WTC11 (cell line): ENCODE measurements at regions not wholly inside any gene's neighbourhood (a gene's known extent, or its start where the extent isn't known, plus 50 kb on each side); places are given as distances from the start of the nearest gene placed in this dataset.

Experiments
- ESRRA ChIP-seq: sonication (generic); formaldehyde crosslinking; IDR thresholded peaks from 2 replicates; pipeline ENCODE4 v1.8.1; 2022; ENCODE audit warnings: mild to moderate bottlenecking, missing genetic modification reagents, borderline replicate concordance
- JUN ChIP-seq: sonication (generic); formaldehyde crosslinking; IDR thresholded peaks from 2 replicates; pipeline ENCODE4 v1.8.0; 2023; ENCODE audit warnings: mild to moderate bottlenecking, missing genetic modification reagents
- NFE2L1 ChIP-seq: sonication (generic); formaldehyde crosslinking; IDR thresholded peaks from 2 replicates; pipeline ENCODE4 v1.8.1; 2023; ENCODE audit warnings: missing genetic modification reagents
- TF ChIP-seq, protein P1 (sequence below): sonication (generic); formaldehyde crosslinking; IDR thresholded peaks from 2 replicates; pipeline ENCODE4 v1.8.1; 2023; ENCODE audit warnings: mild to moderate bottlenecking, missing genetic modification reagents, moderate library complexity
- TF ChIP-seq, protein P2 (sequence below): sonication (generic); formaldehyde crosslinking; IDR thresholded peaks from 2 replicates; pipeline ENCODE4 v1.8.1; 2022; ENCODE audit warnings: mild to moderate bottlenecking, missing genetic modification reagents, moderate library complexity, borderline replicate concordance
- TF ChIP-seq, protein P3 (sequence below): sonication (generic); formaldehyde crosslinking; conservative IDR thresholded peaks from 2 replicates; pipeline ENCODE4 v1.8.1; 2023; ENCODE audit warnings: mild to moderate bottlenecking, low read depth, missing genetic modification reagents, moderate library complexity
- TF ChIP-seq, protein P4 (sequence below): sonication (generic); formaldehyde crosslinking; IDR thresholded peaks from 2 replicates; pipeline ENCODE4 v1.8.0; 2023; ENCODE audit warnings: missing genetic modification reagents, mild to moderate bottlenecking, borderline replicate concordance

DNA sequence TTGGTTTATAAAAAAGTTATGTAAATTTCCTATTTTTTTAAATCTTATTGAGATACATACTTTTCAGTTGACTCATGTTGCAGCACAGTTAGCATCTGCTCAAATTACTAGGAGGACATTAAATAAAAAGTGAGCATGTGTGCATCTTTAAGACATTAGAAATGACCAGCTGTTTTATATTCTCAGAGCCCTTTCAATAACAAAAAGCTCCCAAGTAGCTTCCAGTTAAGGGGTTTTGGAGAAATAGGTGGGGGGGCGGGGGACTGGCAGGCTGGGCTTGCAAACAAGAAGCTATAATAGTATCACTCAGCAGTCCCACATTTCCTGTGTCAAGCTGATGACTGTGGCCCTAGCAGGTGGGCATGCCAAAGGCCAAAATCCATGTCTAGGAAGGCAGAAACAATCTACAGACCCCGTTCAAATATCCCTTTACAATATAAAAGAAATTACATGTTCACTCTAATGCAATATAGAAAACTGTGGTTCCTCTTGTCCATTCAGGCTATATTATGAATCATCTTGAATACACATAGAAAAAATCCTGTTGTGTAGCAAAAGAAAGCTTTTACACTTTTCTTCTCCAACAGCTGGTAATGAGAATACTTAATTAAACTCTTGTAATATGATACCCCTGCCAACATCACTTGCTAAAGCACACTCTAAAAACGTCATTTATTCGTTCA, 1713.2 kb upstream of the SLC10A2 start:
- TF ChIP-seq, protein P1, sequence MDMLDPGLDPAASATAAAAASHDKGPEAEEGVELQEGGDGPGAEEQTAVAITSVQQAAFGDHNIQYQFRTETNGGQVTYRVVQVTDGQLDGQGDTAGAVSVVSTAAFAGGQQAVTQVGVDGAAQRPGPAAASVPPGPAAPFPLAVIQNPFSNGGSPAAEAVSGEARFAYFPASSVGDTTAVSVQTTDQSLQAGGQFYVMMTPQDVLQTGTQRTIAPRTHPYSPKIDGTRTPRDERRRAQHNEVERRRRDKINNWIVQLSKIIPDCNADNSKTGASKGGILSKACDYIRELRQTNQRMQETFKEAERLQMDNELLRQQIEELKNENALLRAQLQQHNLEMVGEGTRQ (CRISPR knock-in tag) = no peak
- TF ChIP-seq, protein P2, sequence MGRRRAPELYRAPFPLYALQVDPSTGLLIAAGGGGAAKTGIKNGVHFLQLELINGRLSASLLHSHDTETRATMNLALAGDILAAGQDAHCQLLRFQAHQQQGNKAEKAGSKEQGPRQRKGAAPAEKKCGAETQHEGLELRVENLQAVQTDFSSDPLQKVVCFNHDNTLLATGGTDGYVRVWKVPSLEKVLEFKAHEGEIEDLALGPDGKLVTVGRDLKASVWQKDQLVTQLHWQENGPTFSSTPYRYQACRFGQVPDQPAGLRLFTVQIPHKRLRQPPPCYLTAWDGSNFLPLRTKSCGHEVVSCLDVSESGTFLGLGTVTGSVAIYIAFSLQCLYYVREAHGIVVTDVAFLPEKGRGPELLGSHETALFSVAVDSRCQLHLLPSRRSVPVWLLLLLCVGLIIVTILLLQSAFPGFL (CRISPR knock-in tag) = no peak
- TF ChIP-seq JUN = no peak
- TF ChIP-seq, protein P3, sequence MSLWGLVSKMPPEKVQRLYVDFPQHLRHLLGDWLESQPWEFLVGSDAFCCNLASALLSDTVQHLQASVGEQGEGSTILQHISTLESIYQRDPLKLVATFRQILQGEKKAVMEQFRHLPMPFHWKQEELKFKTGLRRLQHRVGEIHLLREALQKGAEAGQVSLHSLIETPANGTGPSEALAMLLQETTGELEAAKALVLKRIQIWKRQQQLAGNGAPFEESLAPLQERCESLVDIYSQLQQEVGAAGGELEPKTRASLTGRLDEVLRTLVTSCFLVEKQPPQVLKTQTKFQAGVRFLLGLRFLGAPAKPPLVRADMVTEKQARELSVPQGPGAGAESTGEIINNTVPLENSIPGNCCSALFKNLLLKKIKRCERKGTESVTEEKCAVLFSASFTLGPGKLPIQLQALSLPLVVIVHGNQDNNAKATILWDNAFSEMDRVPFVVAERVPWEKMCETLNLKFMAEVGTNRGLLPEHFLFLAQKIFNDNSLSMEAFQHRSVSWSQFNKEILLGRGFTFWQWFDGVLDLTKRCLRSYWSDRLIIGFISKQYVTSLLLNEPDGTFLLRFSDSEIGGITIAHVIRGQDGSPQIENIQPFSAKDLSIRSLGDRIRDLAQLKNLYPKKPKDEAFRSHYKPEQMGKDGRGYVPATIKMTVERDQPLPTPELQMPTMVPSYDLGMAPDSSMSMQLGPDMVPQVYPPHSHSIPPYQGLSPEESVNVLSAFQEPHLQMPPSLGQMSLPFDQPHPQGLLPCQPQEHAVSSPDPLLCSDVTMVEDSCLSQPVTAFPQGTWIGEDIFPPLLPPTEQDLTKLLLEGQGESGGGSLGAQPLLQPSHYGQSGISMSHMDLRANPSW (CRISPR knock-in tag) = no peak
- TF ChIP-seq, protein P4, sequence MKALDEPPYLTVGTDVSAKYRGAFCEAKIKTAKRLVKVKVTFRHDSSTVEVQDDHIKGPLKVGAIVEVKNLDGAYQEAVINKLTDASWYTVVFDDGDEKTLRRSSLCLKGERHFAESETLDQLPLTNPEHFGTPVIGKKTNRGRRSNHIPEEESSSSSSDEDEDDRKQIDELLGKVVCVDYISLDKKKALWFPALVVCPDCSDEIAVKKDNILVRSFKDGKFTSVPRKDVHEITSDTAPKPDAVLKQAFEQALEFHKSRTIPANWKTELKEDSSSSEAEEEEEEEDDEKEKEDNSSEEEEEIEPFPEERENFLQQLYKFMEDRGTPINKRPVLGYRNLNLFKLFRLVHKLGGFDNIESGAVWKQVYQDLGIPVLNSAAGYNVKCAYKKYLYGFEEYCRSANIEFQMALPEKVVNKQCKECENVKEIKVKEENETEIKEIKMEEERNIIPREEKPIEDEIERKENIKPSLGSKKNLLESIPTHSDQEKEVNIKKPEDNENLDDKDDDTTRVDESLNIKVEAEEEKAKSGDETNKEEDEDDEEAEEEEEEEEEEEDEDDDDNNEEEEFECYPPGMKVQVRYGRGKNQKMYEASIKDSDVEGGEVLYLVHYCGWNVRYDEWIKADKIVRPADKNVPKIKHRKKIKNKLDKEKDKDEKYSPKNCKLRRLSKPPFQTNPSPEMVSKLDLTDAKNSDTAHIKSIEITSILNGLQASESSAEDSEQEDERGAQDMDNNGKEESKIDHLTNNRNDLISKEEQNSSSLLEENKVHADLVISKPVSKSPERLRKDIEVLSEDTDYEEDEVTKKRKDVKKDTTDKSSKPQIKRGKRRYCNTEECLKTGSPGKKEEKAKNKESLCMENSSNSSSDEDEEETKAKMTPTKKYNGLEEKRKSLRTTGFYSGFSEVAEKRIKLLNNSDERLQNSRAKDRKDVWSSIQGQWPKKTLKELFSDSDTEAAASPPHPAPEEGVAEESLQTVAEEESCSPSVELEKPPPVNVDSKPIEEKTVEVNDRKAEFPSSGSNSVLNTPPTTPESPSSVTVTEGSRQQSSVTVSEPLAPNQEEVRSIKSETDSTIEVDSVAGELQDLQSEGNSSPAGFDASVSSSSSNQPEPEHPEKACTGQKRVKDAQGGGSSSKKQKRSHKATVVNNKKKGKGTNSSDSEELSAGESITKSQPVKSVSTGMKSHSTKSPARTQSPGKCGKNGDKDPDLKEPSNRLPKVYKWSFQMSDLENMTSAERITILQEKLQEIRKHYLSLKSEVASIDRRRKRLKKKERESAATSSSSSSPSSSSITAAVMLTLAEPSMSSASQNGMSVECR (CRISPR knock-in tag) = no peak
- no peak for TF ChIP-seq ESRRA (CRISPR knock-in tag)
- no peak for TF ChIP-seq NFE2L1 (CRISPR knock-in tag)
